Esophagus squamous epithelium (tissue), 4 donors: ENCODE measurements at regions not wholly inside any gene's neighbourhood (a gene's known extent, or its start where the extent isn't known, plus 50 kb on each side); places are given as distances from the start of the nearest gene placed in this dataset.
"Not testable (repeated sequence)": the region's sequence is repeated elsewhere in the genome, so short reads cannot be mapped to it uniquely, and the experiment has no call there.

Experiments
- CTCF ChIP-seq, 6 experiments: fragments of 450-650 bp in 4 of 6; fragments of 200-600 bp in 2 of 6; sonication (generic) in 2 of 6; IDR thresholded peaks; one replicate each; pipeline ENCODE4 v1.5.1; 2016 to 2019; ENCODE audit warnings: antibody characterized with exemption in 6 of 6, mild to moderate bottlenecking in 4 of 6, moderate library complexity in 4 of 6
- POLR2A ChIP-seq, 4 donors: fragments of 450-650 bp; IDR thresholded peaks; one replicate each; pipeline ENCODE4 v1.6.1; 2017; ENCODE audit warnings: antibody characterized with exemption in 4 of 4, mild to moderate bottlenecking in 4 of 4, moderate library complexity in 3 of 4

- TF ChIP-seq CTCF, POLR2A (IDR thresholded peaks at IDR 0.05): not testable (repeated sequence)
These were observed 50.4 kb upstream of the B3GAT2 start for GRCh38 chr6:71007298-71007697.
